ENCODE measurements at regions not wholly inside any gene's neighbourhood (a gene's known extent, or its start where the extent isn't known, plus 50 kb on each side); places are given as distances from the start of the nearest gene placed in this dataset.

DNA sequence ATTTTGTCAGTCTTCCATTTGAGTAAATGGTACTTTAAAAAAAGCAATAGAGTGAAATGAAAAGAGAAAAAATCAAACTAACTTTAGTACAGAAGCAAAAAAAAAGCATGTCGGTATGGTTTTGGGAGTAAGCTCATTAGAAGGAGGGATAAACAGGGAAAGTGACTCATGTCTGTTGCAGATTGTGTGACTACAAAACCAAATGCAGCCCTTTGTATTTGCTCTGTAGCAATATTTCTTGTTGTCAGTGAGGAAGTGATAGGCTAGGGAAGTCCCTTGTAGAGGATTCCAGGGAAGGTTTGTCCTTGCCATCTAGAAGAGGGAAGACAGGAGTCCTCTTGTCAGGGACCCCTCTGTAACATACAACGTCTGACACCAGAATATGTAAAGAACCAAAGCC is 150.5 kb upstream of the POU1F1 start:
- TF ChIP-seq EGR1 (IDR thresholded peaks at IDR 0.05; ENCODE audit: low read depth in 2 of 2) (no peak), HNF4G (IDR thresholded peaks at IDR 0.05) (no peak), RAD21 (IDR thresholded peaks at IDR 0.05) (no peak), NR2F2 (IDR thresholded peaks at IDR 0.05) (no peak), SP1 (IDR thresholded peaks at IDR 0.05) (no peak)
- TF ChIP-seq, protein P1, sequence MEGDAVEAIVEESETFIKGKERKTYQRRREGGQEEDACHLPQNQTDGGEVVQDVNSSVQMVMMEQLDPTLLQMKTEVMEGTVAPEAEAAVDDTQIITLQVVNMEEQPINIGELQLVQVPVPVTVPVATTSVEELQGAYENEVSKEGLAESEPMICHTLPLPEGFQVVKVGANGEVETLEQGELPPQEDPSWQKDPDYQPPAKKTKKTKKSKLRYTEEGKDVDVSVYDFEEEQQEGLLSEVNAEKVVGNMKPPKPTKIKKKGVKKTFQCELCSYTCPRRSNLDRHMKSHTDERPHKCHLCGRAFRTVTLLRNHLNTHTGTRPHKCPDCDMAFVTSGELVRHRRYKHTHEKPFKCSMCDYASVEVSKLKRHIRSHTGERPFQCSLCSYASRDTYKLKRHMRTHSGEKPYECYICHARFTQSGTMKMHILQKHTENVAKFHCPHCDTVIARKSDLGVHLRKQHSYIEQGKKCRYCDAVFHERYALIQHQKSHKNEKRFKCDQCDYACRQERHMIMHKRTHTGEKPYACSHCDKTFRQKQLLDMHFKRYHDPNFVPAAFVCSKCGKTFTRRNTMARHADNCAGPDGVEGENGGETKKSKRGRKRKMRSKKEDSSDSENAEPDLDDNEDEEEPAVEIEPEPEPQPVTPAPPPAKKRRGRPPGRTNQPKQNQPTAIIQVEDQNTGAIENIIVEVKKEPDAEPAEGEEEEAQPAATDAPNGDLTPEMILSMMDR (IDR thresholded peaks at IDR 0.05; ENCODE audit: low read depth, low read length, missing input control): no peak
- TF ChIP-seq, protein P2, sequence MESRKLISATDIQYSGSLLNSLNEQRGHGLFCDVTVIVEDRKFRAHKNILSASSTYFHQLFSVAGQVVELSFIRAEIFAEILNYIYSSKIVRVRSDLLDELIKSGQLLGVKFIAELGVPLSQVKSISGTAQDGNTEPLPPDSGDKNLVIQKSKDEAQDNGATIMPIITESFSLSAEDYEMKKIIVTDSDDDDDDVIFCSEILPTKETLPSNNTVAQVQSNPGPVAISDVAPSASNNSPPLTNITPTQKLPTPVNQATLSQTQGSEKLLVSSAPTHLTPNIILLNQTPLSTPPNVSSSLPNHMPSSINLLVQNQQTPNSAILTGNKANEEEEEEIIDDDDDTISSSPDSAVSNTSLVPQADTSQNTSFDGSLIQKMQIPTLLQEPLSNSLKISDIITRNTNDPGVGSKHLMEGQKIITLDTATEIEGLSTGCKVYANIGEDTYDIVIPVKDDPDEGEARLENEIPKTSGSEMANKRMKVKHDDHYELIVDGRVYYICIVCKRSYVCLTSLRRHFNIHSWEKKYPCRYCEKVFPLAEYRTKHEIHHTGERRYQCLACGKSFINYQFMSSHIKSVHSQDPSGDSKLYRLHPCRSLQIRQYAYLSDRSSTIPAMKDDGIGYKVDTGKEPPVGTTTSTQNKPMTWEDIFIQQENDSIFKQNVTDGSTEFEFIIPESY (IDR thresholded peaks at IDR 0.05): no peak
- TF ChIP-seq, protein P3, sequence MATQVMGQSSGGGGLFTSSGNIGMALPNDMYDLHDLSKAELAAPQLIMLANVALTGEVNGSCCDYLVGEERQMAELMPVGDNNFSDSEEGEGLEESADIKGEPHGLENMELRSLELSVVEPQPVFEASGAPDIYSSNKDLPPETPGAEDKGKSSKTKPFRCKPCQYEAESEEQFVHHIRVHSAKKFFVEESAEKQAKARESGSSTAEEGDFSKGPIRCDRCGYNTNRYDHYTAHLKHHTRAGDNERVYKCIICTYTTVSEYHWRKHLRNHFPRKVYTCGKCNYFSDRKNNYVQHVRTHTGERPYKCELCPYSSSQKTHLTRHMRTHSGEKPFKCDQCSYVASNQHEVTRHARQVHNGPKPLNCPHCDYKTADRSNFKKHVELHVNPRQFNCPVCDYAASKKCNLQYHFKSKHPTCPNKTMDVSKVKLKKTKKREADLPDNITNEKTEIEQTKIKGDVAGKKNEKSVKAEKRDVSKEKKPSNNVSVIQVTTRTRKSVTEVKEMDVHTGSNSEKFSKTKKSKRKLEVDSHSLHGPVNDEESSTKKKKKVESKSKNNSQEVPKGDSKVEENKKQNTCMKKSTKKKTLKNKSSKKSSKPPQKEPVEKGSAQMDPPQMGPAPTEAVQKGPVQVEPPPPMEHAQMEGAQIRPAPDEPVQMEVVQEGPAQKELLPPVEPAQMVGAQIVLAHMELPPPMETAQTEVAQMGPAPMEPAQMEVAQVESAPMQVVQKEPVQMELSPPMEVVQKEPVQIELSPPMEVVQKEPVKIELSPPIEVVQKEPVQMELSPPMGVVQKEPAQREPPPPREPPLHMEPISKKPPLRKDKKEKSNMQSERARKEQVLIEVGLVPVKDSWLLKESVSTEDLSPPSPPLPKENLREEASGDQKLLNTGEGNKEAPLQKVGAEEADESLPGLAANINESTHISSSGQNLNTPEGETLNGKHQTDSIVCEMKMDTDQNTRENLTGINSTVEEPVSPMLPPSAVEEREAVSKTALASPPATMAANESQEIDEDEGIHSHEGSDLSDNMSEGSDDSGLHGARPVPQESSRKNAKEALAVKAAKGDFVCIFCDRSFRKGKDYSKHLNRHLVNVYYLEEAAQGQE (IDR thresholded peaks at IDR 0.05): no peak
- Histone ChIP-seq H3K9ac (ENCODE audit: low read depth in 1 of 2, low read length in 2 of 2) (no peak overlapping the region), H3K36me3 (ENCODE audit: control insufficient read depth in 4 of 4, insufficient read depth in 3 of 4, low read depth in 1 of 4, low read length in 3 of 4) (no peaks in the 10 kb centered on the region), H3K4me3 (ENCODE audit: low read depth in 1 of 3, low read length in 3 of 3) (no peak overlapping the region), H3K9me3 (ENCODE audit: control insufficient read depth in 4 of 4, low read length in 3 of 4) (no peaks in the 10 kb centered on the region), H3K27me3 (ENCODE audit: control insufficient read depth in 4 of 4, insufficient read depth in 4 of 4, low read length in 3 of 4) (no peaks in the 10 kb centered on the region), H3K27ac (ENCODE audit: low read depth in 1 of 2, low read length in 2 of 2) (no peak overlapping the region), H3K4me1 (ENCODE audit: control insufficient read depth in 4 of 4, insufficient read depth in 4 of 4, low read length in 3 of 4) (no peaks in the 10 kb centered on the region)
- no peak for DNase-seq (ENCODE audit: low spot score)
- WGBS: 66% methylated on average over 2 of the region's 2 CpGs

DNA sequence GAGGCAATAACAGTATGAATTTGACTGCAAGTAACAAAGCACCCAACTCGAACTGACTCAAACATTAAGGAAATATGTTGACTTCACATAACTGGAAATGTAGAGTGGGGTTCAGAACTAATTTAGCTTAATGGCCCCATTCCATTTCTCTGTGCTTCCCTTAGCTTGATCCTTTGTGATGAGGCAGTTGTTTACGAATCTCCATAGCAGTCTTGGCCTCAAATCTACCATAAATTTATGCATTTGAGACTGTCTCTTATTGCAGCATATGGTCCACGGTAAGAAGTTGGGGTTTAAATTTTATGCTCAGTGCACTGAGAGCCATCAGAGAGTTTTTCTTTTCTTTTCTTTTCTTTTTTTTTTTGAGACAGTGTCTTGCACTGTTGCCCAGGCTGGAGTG is 148.7 kb upstream of the POU1F1 start:
- Histone ChIP-seq H3K4me3 (ENCODE audit: low read depth in 1 of 3, low read length in 3 of 3) (no peak overlapping the region), H3K4me1 (ENCODE audit: control insufficient read depth in 4 of 4, insufficient read depth in 4 of 4, low read length in 3 of 4) (no peaks in the 10 kb centered on the region), H3K27me3 (ENCODE audit: control insufficient read depth in 4 of 4, insufficient read depth in 4 of 4, low read length in 3 of 4) (no peaks in the 10 kb centered on the region), H3K36me3 (ENCODE audit: control insufficient read depth in 4 of 4, insufficient read depth in 3 of 4, low read depth in 1 of 4, low read length in 3 of 4) (no peaks in the 10 kb centered on the region), H3K9ac (ENCODE audit: low read depth in 1 of 2, low read length in 2 of 2) (no peak overlapping the region), H3K27ac (ENCODE audit: low read depth in 1 of 2, low read length in 2 of 2) (no peak overlapping the region), H3K9me3 (ENCODE audit: control insufficient read depth in 4 of 4, low read length in 3 of 4) (no peaks in the 10 kb centered on the region)
- no peak for DNase-seq (ENCODE audit: low spot score)
- WGBS: 69% methylated on average over 3 of the region's 3 CpGs
- no peak for TF ChIP-seq RXRA (IDR thresholded peaks at IDR 0.05)
- TF ChIP-seq YY1 (IDR thresholded peaks at IDR 0.05): no peak
- TF ChIP-seq, protein P2 (IDR thresholded peaks at IDR 0.05): no peak
- TF ChIP-seq, protein P1 (IDR thresholded peaks at IDR 0.05; ENCODE audit: low read depth, low read length, missing input control): no peak
- TF ChIP-seq, protein P4, sequence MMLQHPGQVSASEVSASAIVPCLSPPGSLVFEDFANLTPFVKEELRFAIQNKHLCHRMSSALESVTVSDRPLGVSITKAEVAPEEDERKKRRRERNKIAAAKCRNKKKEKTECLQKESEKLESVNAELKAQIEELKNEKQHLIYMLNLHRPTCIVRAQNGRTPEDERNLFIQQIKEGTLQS (IDR thresholded peaks at IDR 0.05): no peak
- no peak for TF ChIP-seq GABPA (IDR thresholded peaks at IDR 0.05 in 1 of 2, conservative IDR thresholded peaks at IDR 0.05 in 1 of 2)
- TF ChIP-seq, protein P3 (IDR thresholded peaks at IDR 0.05): no peak
- TF ChIP-seq RAD21 (IDR thresholded peaks at IDR 0.05): no peak
- TF ChIP-seq HNF4A (conservative IDR thresholded peaks at IDR 0.05): no peak
- no peak for TF ChIP-seq SP1 (IDR thresholded peaks at IDR 0.05)
- no peak for TF ChIP-seq EGR1 (IDR thresholded peaks at IDR 0.05; ENCODE audit: low read depth in 2 of 2)
- no peak for TF ChIP-seq TAF1 (conservative IDR thresholded peaks at IDR 0.05)
- TF ChIP-seq JUND (IDR thresholded peaks at IDR 0.05): no peak
- TF ChIP-seq HNF4G (IDR thresholded peaks at IDR 0.05): no peak
- TF ChIP-seq NR2F2 (IDR thresholded peaks at IDR 0.05): no peak

Data from liver (tissue), 8 donors.